CD4-positive, alpha-beta T cell treated with Interleukin-1 beta for 1 hour (primary cell): ENCODE measurements at regions not wholly inside any gene's neighbourhood (a gene's known extent, or its start where the extent isn't known, plus 50 kb on each side); places are given as distances from the start of the nearest gene placed in this dataset.
A peak's percentile ranks its signal among the peaks of the same experiment; 100 is the strongest.

ENCODE experiments used
- DNase-seq, 2 donors: peaks; one replicate each; pipeline ENCODE4 v3.0.0-alpha.2; 2020 to 2022

DNA sequence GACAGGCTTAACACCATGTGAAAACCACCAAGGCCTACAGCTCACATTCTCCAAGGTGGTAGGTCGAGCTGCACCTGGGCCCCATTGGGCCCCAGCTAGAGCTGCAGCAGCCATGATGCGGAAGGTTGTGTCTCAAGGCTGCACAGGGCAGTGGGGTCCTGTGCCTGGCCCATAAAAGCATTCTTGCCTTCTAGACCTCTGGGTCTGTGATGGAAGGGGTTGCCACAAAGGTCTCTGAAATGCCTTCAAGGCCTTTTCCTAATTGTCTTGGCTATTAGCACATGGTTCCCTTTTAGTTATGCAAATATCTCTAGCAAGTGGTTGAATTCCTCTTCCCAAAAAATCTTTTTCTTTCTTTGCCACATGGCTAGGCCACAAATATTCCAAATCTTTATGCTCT lies 52.5 kb upstream of the C11orf58 start:
- no peak for DNase-seq

DNA sequence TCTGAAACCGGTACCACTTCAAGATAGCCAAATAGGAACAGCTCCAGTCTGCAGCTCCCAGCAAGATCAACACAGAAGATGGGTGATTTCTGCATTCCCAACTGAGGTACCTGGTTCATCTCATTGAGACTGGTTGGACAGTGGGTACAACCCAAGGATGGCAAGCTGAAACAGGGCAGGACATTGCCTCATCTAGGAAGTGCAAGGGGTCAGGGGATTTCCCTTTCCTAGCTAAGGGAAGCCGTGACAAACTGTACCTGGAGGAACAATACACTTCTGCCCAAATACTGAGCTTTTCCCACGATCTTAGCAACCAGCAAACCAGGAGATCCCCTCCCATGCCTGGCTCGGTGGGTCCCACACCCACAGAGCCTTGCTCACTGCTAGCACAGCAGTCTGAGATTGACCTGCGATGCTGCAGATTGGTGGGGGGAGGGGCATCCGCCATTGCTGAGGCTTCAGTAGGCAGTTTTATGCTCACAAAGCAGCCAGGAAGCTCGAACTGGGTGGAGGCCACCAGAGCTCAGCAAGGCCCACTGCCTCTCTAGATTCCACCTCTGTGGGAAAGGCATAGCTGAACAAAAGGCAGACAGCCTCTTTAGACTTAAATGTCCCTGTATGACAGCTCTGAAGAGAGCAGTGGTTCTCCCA lies 59.9 kb upstream of the C11orf58 start:
- no peak for DNase-seq

DNA sequence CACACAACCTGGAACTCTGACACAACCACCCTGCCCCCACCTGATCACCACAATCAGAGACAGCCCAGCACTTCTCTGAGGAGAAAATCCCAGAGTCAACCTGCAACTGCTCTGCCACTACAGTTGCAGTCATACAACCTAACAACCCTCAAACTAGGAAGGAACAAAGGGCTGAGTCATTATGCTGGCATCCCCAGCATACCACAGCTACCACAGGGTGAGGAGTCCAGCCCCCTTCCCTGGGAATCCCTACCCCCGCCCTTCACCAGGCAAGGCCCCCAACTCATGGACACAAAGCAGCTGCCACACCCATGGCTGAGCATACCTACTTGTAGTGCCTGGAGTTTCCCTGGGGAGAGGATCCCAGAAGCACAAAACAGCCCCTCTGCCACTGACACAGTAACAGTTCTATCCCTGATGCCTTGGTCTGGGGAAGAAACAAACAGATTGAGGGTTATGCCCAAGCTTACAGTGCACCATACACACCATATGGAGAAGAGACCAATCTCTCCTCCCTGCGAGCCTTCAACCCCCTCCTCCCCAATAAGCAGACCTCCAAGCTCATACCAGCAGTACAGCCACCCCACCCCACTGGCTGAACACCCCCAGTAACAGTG lies 68.5 kb upstream of the C11orf58 start:
- no peak for DNase-seq

DNA sequence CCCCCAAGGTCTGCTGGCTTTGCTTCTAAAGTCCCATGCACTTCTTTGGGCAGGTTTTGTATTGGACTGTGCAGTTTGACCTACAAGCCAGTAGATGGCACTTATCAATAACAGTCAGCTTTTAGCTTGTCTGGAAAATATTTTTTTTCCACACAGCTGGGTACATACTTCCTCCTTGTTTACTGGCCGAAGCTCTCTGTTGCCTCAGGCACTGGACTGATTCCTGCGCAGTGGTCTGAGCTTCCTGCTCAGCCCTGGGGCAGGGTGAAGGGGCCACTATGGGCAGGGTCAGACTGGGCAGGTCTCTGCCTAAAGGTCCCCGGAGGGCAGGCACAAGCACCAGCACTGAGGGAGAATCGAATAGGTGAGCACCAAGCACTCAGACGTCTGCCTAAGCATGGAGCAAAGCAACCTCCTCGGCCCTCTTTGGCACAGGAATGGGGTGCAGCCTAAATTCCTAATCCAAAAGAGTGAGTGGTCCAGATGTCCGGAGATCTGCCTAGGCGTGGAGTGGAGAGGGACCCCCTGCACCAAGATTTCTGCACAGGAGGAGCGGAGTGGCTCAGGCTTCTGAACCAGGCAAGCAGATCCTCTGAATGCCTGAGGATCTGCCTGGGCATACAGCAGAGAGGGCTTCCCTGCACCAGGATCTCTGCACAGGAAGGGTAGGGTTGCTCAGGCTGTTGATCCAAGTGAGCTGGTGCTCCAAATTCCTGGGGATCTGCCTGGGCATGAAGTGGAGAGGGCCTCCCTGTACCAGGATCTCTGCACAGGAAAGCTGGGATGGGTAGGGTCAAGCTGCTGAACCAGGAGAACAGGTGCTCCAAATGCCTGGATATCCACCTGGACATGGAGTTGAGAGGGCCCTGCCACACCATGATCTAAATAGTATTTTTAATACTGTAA lies 105.9 kb upstream of the C11orf58 start:
- no peak for DNase-seq

DNA sequence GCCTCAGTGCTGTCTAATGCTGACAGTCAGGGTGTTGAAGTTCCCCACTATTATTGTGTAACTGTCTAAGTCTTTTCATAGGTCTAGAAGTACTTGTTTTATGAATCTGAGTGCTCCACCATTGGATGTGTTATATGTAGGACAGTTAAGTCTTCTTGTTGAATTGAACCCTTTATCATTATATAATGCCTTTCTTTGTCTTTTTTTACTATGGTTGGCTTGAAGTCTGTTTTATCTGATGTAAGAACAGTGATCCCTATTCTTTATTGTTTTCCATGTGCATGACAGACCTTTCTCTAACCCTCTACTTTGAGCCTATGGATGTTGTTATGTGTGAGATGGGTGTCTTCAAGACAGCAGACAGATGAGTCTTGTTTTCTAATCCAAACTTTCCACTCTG lies 107.8 kb upstream of the C11orf58 start:
- no peak for DNase-seq

DNA sequence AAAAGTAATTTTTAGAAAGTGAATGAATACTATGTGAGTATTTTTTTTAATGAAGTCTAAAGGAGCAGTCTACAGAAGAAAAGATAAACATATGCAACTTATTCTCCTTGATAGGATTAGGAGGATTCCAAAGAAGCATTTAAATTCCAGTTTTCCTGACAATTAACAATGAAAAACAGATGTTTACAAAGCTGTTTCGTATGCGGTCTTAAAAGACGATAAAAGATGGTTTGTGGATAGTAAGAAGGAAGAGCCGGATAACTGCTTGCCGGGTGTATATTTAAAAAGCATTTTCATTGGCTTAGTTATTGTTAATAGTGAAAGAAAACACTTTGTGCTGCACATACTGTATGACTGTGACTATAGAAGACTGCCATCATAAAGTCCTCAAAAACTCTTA lies 120.0 kb upstream of the C11orf58 start:
- no peak for DNase-seq

DNA sequence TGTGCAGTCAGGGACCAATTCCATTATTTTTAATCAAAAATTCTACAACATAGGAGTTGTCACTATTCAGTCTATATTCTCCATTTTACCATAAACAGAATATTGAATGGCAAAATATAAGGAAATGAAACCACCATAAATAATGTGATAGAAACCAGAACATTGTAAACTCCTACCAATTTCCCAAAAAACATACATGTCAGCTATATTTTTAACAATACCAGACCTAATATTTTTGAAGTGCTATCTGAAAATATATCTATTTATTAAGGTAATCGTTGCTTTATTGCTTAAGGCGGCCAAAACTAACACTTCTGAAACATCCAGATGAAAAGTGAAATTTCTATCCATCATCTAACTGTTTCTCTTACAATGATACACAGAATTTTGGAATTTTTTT lies 123.0 kb upstream of the C11orf58 start:
- no peak for DNase-seq

DNA sequence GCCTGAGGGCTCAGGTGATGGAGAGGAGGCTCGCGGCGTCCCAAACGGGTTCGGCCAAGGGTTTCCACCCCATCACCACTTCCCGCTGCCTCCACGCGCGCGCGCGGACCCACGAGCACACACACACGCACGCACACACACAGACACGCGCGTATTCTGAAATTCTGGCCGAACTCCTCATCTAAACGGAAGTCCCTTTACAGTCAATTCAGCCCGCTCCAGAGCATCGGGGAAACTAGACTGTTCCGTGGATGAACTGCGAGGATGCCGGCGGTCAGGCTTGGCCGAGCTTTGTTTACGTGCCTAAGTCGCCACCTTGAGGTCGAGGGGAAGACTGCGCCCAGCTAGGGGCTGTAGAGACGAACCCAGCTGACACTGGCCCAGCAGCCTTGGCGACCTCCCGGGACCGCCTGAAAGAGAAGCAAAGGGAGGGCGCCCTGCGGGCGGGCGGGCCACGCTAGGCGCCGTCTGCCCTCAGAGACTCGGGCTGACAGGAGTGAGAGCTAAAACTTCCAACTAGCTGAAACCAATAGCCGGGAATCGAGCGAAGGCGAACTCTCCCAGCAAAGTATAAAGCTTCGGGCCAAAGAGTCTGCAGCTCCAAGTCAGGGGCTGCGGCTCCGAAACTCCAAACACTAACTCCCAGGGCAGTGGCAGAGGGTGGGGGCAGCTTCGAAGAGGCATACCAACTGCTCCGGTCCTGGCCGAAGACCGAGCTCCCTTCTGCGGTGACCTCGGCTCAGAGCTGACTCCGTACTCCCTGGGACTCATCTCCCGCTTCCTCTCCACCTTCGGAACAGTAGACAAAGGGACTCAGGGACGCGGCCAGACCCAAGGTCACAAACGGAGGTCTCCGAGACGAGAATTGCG lies 124.7 kb upstream of the C11orf58 start:
- peak; percentile 47 to 52 for DNase-seq

DNA sequence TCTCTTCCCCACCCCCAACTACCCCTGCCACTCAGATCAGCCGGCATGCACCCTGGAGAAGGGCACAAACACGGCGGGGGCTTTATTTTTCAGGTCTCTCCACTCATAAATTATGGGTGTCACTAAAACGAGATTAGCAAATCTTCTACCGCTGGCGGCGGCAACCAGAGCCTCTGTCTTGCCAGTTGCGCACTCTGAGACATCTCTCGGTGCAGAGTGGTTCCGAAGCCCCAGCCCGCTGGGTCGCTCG lies 125.3 kb upstream of the C11orf58 start:
- DNase-seq = no peak

DNA sequence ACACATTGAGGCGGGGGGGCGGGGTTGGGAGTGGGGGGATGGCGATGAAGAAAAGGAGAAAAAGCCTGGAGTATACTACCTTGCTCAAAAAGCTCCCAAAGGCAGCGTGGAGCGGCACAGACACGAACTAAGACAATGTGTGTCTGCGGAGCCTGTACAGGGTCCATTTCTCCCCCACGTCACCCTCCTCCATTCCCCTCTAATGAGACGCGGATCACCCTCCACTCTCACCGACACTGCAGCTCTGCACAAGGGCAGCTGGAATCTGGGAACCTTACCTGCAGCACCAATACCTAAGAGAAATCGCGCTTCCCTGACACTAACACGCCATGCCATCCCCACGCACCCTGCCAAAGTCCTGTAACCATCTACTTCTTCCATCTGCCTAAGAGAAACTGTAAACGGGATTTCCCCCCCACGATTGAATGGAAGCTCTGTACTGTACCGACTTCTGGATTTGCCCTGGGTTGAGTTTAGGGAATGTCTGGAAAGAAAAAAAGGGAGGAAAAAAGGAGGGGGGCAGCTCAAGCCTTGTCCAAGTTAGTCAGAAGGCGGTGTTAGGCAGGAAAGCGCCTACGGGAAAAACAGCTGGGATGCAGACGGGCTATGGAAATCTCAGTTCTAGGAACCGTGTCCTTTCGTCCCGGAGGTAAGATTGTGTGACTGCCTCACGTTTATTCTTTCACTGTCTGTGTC lies 125.7 kb upstream of the C11orf58 start:
- no peak for DNase-seq

DNA sequence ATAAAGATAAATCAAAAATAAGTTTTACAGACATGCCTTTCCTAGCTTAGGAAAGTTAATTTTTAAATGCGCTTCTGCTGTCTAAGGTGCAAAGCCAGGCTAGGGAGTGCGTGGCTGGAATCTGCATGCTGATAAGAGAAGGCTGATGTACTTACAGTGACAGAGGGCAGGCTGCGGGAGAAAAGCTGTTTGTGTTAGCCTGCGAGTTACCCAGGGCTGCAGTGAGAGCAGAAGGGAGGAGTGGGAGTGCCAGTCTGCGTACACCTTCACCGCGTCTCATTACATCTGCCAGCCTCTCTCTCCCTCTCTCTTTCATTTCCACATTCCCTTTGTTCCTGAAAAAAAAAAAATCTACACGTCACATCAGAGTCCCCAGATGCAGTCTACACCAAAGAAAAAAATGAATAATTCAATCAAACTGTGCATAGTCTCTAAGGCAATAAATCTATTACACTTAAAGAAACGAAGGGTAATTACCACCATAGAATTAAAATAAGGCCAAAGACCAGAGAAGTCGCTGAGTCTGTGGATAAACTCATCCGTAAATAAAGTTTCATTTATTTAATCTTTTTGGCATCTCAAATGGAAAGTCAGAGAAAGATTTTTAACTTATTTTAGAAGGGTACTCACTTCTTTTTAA lies 126.4 kb upstream of the C11orf58 start:
- DNase-seq = no peak

DNA sequence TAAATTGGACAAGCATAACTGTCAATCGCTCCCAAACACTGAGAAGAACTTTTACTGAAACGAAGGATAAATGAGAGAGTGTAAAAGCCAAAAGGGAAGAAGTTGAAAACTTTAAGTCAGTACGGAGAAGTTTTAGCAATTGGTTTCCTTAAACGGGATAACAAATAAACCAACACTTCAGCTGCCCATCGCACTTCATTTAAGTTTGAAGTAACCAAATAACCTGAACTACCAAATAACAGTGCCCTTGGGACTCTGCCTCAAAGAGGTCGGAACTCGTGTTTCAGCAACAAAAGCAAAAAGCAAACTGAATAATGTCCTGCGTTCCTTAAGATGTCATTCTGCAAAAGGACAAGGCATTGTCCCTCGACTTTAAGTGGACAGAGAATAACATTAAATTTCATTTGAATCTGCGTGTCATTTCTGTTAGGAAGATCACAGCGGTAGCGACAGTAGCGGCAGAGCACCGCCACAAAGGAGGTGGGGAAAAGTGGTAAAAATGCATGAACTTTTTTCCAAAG lies 127.0 kb upstream of the C11orf58 start:
- DNase-seq = no peak

DNA sequence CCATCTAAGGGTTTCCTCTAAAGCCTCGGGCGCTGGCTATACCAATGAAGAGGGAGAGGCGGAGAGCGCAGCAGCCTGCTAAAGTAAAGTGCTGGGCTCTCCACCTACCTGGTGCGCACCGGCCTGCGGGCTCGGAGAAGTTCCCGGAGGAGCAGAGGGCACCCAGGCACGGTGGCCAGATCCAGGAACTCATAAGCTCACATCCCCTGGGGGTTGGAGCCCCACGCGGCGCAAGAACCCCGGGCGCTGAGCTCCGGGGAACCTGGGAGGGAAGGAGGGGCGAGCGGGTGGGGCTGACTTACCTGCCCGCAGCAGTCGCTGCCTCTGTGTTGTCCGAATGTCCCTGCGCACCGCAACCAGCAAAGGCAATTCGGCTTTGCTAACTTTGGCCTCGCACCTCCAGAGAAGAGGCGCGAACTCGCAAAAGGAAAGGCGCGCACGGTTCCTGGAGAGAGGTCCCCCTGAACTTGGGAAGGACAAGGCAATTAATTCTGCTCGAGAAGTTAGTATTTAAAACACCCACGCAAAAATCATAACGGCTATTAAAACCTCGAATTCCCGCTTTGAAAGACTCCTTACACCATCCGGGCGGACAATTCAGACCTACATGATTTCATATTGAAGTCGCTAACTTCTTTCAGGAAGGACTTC lies 127.6 kb upstream of the C11orf58 start:
- DNase-seq = no peak

DNA sequence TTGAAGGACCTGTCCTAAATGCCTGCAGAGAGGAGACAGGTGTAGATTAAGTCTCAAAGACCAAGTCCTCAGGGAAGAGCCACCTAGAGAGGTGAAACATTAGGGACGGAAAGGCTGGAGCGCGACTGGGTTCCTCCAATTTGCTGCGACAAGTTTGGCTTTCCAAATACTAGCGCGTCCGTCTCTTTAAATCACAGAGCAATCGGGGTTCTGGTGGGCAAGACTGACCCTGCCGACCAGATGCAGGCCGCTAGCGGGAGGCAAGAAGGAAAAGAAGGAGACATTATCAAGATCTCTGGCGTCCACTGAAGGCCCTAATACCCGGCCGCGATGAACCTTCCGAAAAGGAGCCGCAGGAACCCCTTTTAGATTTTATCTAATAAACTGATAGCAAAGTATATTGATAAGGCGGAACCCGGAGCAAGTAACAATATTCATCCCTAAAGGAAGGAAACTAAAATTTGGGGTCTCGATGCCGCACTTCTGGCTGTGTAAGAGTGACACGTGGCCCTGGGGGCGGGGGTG lies 128.2 kb upstream of the C11orf58 start:
- no peak for DNase-seq

DNA sequence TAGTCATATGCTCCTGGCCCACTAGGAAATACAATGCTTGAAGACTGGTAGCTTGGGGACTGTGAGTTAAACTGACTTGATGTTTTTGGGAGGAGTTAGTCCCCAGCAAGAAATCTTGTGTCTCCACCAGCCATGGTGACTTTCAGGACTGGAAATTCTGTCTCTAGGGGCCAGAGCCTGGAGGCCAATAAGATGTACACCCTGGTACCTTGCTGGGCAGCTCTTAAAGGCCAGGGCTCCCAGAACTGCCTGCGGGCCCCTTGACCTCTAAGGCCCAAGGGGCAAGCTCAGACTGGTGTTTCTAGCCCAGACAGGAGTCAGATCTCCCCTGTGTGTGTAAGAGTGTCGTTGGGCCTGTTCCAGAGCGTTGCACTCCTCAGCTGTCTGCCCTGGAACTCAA lies 128.7 kb upstream of the C11orf58 start:
- no peak for DNase-seq

DNA sequence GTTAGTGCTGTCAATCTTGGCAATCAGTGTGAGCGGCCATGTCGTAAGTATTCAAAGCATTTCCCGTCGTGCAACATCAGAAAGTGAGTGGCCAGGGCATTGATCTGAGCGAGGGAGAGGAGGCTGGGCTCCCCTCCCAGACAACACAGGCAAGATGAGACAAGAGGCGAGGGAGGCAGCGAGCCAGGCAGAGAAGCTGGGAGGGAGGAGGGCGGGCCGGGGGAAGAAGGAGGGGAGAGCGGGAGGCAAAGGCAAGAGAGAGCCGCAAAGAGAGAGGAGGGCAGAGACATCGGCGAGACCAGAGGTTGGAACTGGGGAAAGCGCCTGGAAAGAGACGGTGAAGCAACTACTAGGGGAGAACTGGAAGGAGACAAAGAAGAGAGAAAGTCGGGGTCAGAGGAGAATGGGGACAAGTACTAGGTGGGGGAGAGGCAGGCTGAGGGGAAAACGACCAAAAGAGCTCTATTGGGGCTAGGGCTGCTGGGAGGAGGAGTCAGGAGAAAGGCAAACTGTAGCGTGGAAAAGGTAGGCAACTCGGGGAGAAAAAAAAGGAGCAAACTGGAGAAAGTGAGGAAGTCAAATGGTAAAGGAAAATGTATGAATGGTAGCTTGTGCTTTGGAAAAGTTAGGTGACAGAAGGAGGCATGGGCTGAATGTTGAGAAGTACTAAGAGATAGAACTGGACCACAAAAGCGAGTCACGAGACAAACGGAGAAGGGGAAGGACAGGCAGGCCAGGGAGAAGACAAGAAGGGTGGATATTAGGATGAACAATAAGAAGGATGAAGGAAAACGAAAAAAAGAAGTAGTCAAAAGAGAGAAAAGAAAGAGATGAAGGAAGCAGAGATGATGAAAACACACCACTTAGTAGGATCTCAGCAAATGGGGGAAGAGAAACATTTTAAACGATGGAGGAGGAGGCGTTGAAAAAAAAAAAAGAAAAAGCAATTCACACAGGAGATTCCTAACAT lies 130.5 kb upstream of the C11orf58 start:
- DNase-seq = no peak

DNA sequence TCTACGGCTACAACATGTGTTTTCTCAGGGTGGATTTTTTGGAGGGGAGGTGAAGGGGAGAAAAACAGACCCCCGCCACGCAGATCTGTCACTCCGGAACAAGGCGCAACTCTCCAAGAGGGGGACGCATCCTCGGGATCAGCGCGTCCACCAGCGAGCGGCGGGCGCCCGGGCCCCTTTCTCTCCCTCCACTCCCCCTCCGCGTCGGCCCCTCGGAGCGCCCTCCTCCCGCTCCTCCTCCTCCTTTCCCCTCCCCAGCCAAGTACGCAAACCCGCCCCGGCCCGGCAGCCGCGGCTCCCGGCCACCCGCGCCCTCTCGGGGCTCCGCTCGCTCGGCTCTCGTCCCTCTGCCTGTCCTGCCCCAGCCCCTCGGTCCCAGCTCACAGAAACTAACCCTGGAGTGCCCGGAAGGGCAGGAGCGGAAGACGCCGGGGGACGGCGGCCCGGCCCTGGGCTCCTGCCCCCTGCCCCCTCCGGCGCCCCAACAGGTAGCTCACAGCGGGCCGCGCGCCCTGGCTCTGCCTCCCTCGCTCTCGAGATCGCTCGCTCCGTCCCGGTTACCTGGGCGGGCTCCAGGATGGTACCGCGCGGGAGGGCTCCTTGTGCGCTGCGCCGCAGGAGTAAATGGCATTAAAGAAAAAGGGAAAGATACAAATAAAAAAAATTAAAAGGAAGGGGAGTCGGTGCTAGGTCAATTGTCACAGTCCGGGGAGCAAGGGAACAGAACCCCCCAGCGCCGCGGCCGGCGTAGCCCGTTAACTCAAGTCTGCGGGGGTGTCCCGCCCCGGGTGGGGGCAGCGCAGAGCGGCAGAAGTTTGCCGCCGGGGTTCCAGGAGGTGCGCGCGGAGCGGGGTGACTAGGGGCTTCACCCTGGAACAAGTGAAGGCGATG lies 131.4 kb upstream of the C11orf58 start:
- DNase-seq = no peak

DNA sequence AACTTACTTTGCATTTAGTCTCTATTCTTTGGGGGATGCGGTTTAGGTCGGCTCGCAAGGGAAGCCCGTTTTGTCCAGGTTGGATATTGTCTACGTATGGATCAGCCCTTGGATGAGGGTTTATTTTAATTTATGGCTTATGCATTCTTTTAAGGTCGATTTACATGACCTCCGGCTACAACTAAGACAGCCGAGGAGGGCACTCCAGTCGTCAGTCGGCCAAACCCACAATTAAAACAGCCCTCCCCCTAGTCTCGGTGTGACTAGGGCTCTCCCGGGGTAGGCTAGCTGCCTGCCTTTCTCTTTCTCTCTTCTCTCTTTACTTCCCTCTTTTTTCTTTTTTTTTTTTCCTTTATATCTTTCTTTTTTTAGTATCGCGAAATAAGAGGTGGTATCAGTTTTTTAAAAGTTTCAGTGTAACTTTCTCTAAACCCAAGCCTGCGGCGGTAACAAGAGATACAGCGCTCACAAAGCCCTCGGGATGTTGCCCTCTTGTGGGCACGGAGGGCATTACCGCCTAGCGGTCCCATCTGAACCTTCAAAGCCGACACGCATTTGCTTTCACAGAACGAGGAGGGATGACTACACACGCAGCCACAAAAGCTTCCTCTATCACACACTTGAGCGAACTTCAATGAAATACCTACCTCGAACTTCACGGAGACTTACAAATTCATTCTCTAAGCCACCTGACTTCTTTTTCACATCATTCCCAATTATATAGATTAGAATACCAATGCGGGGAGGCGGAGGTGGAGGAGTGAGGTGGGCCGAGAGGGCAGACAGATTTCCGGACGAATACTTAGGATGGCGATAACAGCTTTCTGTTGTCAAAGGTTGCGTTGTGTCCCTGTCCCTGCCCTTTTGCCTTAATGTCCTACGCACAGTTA lies 132.3 kb upstream of the C11orf58 start:
- DNase-seq = peak; percentile 74 to 78
